AG09309 (cell line): ENCODE measurements at regions not wholly inside any gene's neighbourhood (a gene's known extent, or its start where the extent isn't known, plus 50 kb on each side); places are given as distances from the start of the nearest gene placed in this dataset.

Experiments
- DNase-seq: peaks from one replicate; pipeline ENCODE4 v3.0.0-alpha.2; 2010; ENCODE audit warnings: low read depth
- H3K4me3 ChIP-seq: 2 replicates; pipeline ENCODE4 v1.5.1; 2011; ENCODE audit warnings: mild to moderate bottlenecking, low read depth, low read length, moderate library complexity; ENCODE audit not compliant: control insufficient read depth
- CTCF ChIP-seq: IDR thresholded peaks from 2 replicates; pipeline ENCODE4 v1.5.1; 2011; ENCODE audit warnings: mild to moderate bottlenecking, low read depth, low read length, inconsistent platforms; ENCODE audit not compliant: insufficient read depth, control insufficient read depth; ENCODE audit errors: missing control alignments

GRCh38 chr13:22765547-22765946 is 415.2 kb upstream of the SGCG start:
- TF ChIP-seq CTCF: no peak
- no peak for DNase-seq
- H3K4me3 ChIP-seq: no peak overlapping the region

- H3K4me3 ChIP-seq: no peak overlapping the region
- no peak for TF ChIP-seq CTCF
Observed at GRCh38 chr13:22770891-22771290, 409.9 kb upstream of the SGCG start.

GRCh38 chr13:22773465-22773864 is 407.3 kb upstream of the SGCG start:
- DNase-seq: no peak
- TF ChIP-seq CTCF: no peak
- no peak overlapping the region for H3K4me3 ChIP-seq

More at GRCh38 chr13:22770891-22771290, 409.9 kb upstream of the SGCG start:
- no peak for DNase-seq

- no peak for TF ChIP-seq CTCF
Observed at GRCh38 chr13:22776394-22777186, 404.2 kb upstream of the SGCG start.

GRCh38 chr13:22777207-22777606 is 403.6 kb upstream of the SGCG start:
- H3K4me3 ChIP-seq: no peak overlapping the region
- DNase-seq: no peak
- no peak for TF ChIP-seq CTCF

More at GRCh38 chr13:22776394-22777186, 404.2 kb upstream of the SGCG start:
- H3K4me3 ChIP-seq: no peak overlapping the region
- no peak for DNase-seq

GRCh38 chr13:22789027-22789593 is 391.7 kb upstream of the SGCG start:
- H3K4me3 ChIP-seq: no peak overlapping the region
- no peak for DNase-seq
- TF ChIP-seq CTCF: no peak

- H3K4me3 ChIP-seq: no peak overlapping the region
Observed at GRCh38 chr13:22789916-22790315, 390.9 kb upstream of the SGCG start.

More at GRCh38 chr13:22789916-22790315, 390.9 kb upstream of the SGCG start:
- DNase-seq: no peak
- no peak for TF ChIP-seq CTCF
